Common myeloid progenitor, CD34-positive (primary cell): ENCODE measurements at regions not wholly inside any gene's neighbourhood (a gene's known extent, or its start where the extent isn't known, plus 50 kb on each side); places are given as distances from the start of the nearest gene placed in this dataset.

Experiments used
- CTCF ChIA-PET: fragments of 350-600 bp; sonication (Branson Sonifier 250); formaldehyde crosslinking; loops from one replicate; lab custom pipeline; 2021; ENCODE audit warnings: antibody characterized with exemption; lab: Charles Lee
- POLR2A ChIA-PET: fragments of 350-600 bp; sonication (Branson Sonifier 250); formaldehyde crosslinking; loops from one replicate; lab custom pipeline; 2021; ENCODE audit warnings: antibody characterized with exemption; lab: Charles Lee
- DNase-seq, 3 donors: peaks; one replicate each; pipeline versions ENCODE4 v3.0.0 to v3.0.0-alpha.2; 2013
- H3K27ac ChIP-seq, 2 experiments: 1 replicate in 1 of 2; 2 replicates in 1 of 2; pipeline ENCODE4 v1.7.0; 2013; ENCODE audit warnings: inconsistent platforms in 2 of 2, low read length in 2 of 2, mild to moderate bottlenecking in 2 of 2, low read depth in 1 of 2, moderate library complexity in 1 of 2; ENCODE audit not compliant: severe bottlenecking in 2 of 2, insufficient read depth in 1 of 2, poor library complexity in 1 of 2
- H3K27me3 ChIP-seq, 5 experiments: replicated peaks in 2 of 5; 1 replicate in 3 of 5; 2 replicates in 2 of 5; pipeline versions ENCODE4 v1.6.1 to v1.7.0; 2013; ENCODE audit warnings: low read length in 4 of 5, mild to moderate bottlenecking in 2 of 5, moderate library complexity in 2 of 5, inconsistent platforms in 1 of 5; ENCODE audit not compliant: insufficient read depth in 5 of 5, control insufficient read depth in 4 of 5
- H3K36me3 ChIP-seq, 4 experiments: 1 replicate in 2 of 4; 2 replicates in 2 of 4; pipeline versions ENCODE4 v1.6.1 to v1.7.0; 2013; ENCODE audit warnings: low read length in 3 of 4, control low read depth in 1 of 4, mild to moderate bottlenecking in 1 of 4; ENCODE audit not compliant: control insufficient read depth in 4 of 4, insufficient read depth in 4 of 4
- H3K4me1 ChIP-seq, 4 experiments: 1 replicate in 3 of 4; 2 replicates in 1 of 4; pipeline versions ENCODE4 v1.6.1 to v1.7.1; 2013; ENCODE audit warnings: low read length in 3 of 4, mild to moderate bottlenecking in 3 of 4, control low read depth in 1 of 4, inconsistent platforms in 1 of 4, moderate library complexity in 1 of 4; ENCODE audit not compliant: control insufficient read depth in 4 of 4, insufficient read depth in 4 of 4; ENCODE audit errors: control extremely low read depth in 1 of 4
- H3K4me3 ChIP-seq, 7 experiments: 1 replicate in 4 of 7; 2 replicates in 3 of 7; pipeline versions ENCODE4 v1.5.1 to v1.7.0; 2013; ENCODE audit warnings: mild to moderate bottlenecking in 7 of 7, low read length in 6 of 7, moderate library complexity in 6 of 7, inconsistent platforms in 2 of 7, low read depth in 2 of 7, control low read depth in 1 of 7; ENCODE audit not compliant: insufficient read depth in 4 of 7, control insufficient read depth in 1 of 7; ENCODE audit errors: extremely low read depth in 1 of 7
- H3K9me3 ChIP-seq, 5 experiments: 1 replicate in 4 of 5; 2 replicates in 1 of 5; pipeline versions ENCODE4 v1.6.1 to v1.7.1; 2013; ENCODE audit warnings: low read length in 4 of 5, mild to moderate bottlenecking in 2 of 5, inconsistent platforms in 1 of 5, low read depth in 1 of 5, moderate library complexity in 1 of 5; ENCODE audit not compliant: control insufficient read depth in 4 of 5, insufficient read depth in 2 of 5; ENCODE audit errors: control extremely low read depth in 1 of 5
- WGBS: methylation state at CpG from one replicate; pipeline ENCODE4 v1.1.5; 2013; ENCODE audit not compliant: insufficient coverage; 5-methylcytosine and 5-hydroxymethylcytosine counted together

- Histone ChIP-seq H3K4me3 (no peak overlapping the region), H3K4me1 (no peaks in the 10 kb centered on the region), H3K36me3 (no peaks in the 10 kb centered on the region), H3K9me3 (no peaks in the 10 kb centered on the region), H3K27me3 (no peaks in the 10 kb centered on the region), H3K27ac (no peak overlapping the region)
- POLR2A ChIA-PET: no interaction called here
- CTCF ChIA-PET: no interaction called here
- no CpG with 5 or more reads among the region's 2 CpGs for WGBS
- DNase-seq: no peak
Measured at GRCh38 chr10:65534771-65535170, 1391.1 kb upstream of the LRRTM3 start.

- 82% methylated on average over 1 of the region's 1 CpG for WGBS
- H3K36me3 ChIP-seq: no peaks in the 10 kb centered on the region
- H3K27ac ChIP-seq: no peak overlapping the region
- POLR2A ChIA-PET: no interaction called here
- no peaks in the 10 kb centered on the region for H3K9me3 ChIP-seq
- CTCF ChIA-PET: no interaction called here
- no peak for DNase-seq
- no peaks in the 10 kb centered on the region for H3K27me3 ChIP-seq
- peaks cover 0 to 10% (median 0%) of the 10 kb centered on the region in 4 experiments for H3K4me1 ChIP-seq
- H3K4me3 ChIP-seq: no peak overlapping the region
Measured at GRCh38 chr10:65544756-65545155, 1381.1 kb upstream of the LRRTM3 start.

GRCh38 chr10:65548001-65548400, 1377.8 kb upstream of the LRRTM3 start:
- 80% methylated on average over 1 of the region's 3 CpGs for WGBS
- POLR2A ChIA-PET: no interaction called here

GRCh38 chr10:65550761-65551160, 1375.1 kb upstream of the LRRTM3 start:
- H3K36me3 ChIP-seq: no peaks in the 10 kb centered on the region
- H3K27ac ChIP-seq: no peak overlapping the region
- H3K27me3 ChIP-seq: no peaks in the 10 kb centered on the region
- H3K4me3 ChIP-seq: no peak overlapping the region
- POLR2A ChIA-PET: no interaction called here
- no peaks in the 10 kb centered on the region for H3K9me3 ChIP-seq
- H3K4me1 ChIP-seq: peaks cover 0 to 10% (median 0%) of the 10 kb centered on the region in 4 experiments
- no CpG with 5 or more reads among the region's 4 CpGs for WGBS
- CTCF ChIA-PET: no interaction called here
- no peak for DNase-seq

More at GRCh38 chr10:65548001-65548400, 1377.8 kb upstream of the LRRTM3 start:
- DNase-seq: no peak
- CTCF ChIA-PET: no interaction called here
- Histone ChIP-seq H3K9me3 (no peaks in the 10 kb centered on the region), H3K4me3 (no peak overlapping the region), H3K4me1 (peaks cover 0 to 10% (median 0%) of the 10 kb centered on the region in 4 experiments), H3K27ac (no peak overlapping the region), H3K27me3 (no peaks in the 10 kb centered on the region), H3K36me3 (no peaks in the 10 kb centered on the region)

- POLR2A ChIA-PET: no interaction called here
- no peak for DNase-seq
- 80% methylated on average over 1 of the region's 5 CpGs for WGBS
- CTCF ChIA-PET: no interaction called here
- H3K27ac ChIP-seq: no peak overlapping the region
- H3K27me3 ChIP-seq: no peaks in the 10 kb centered on the region
- H3K4me3 ChIP-seq: no peak overlapping the region
- H3K4me1 ChIP-seq: no peaks in the 10 kb centered on the region
- H3K36me3 ChIP-seq: no peaks in the 10 kb centered on the region
- H3K9me3 ChIP-seq: no peaks in the 10 kb centered on the region
Measured at GRCh38 chr10:65555192-65555591, 1370.6 kb upstream of the LRRTM3 start.

GRCh38 chr10:65556006-65556405, 1369.8 kb upstream of the LRRTM3 start:
- CTCF ChIA-PET: no interaction called here
- no peak for DNase-seq
- no peak overlapping the region for H3K4me3 ChIP-seq
- H3K4me1 ChIP-seq: no peaks in the 10 kb centered on the region
- 100% methylated on average over 3 of the region's 5 CpGs for WGBS
- POLR2A ChIA-PET: no interaction called here
- H3K27ac ChIP-seq: no peak overlapping the region
- H3K9me3 ChIP-seq: no peaks in the 10 kb centered on the region
- H3K27me3 ChIP-seq: no peaks in the 10 kb centered on the region
- no peaks in the 10 kb centered on the region for H3K36me3 ChIP-seq

GRCh38 chr10:65559369-65559768, 1366.5 kb upstream of the LRRTM3 start:
- ChIA-PET CTCF (interaction anchor here (1.0 kb wide), 1 partner anchor 11 kb away, joined by 3 read pairs; no protein-coding TSS in a partner anchor), POLR2A (no interaction called here)
- Histone ChIP-seq H3K4me3 (no peak overlapping the region), H3K4me1 (no peaks in the 10 kb centered on the region), H3K27me3 (no peaks in the 10 kb centered on the region), H3K27ac (no peak overlapping the region), H3K9me3 (no peaks in the 10 kb centered on the region), H3K36me3 (no peaks in the 10 kb centered on the region)
- DNase-seq: no peak
- 100% methylated on average over 1 of the region's 2 CpGs for WGBS
